Osteocyte (in vitro differentiated cells): ENCODE measurements at regions not wholly inside any gene's neighbourhood (a gene's known extent, or its start where the extent isn't known, plus 50 kb on each side); places are given as distances from the start of the nearest gene placed in this dataset.
"Not testable (repeated sequence)": the region's sequence is repeated elsewhere in the genome, so short reads cannot be mapped to it uniquely, and the experiment has no call there.

Source experiments
- DNase-seq: peaks from one replicate; pipeline ENCODE4 v3.0.0; 2021; ENCODE audit warnings: mixed read lengths; ENCODE audit not compliant: unreplicated experiment; ENCODE audit errors: extremely low spot score
- H3K27ac Mint-ChIP-seq: one replicate; pipeline ENCODE4 v1.8.0; 2021; ENCODE audit warnings: mild to moderate bottlenecking, mixed read lengths; ENCODE audit not compliant: unreplicated experiment
- H3K27me3 Mint-ChIP-seq: one replicate; pipeline ENCODE4 v1.8.0; 2021; ENCODE audit warnings: mixed read lengths; ENCODE audit not compliant: unreplicated experiment
- H3K36me3 Mint-ChIP-seq: one replicate; pipeline ENCODE4 v1.8.0; 2021; ENCODE audit warnings: mixed read lengths; ENCODE audit not compliant: unreplicated experiment
- H3K4me1 Mint-ChIP-seq: one replicate; pipeline ENCODE4 v1.8.0; 2021; ENCODE audit warnings: mixed read lengths; ENCODE audit not compliant: unreplicated experiment
- H3K4me3 Mint-ChIP-seq: one replicate; pipeline ENCODE4 v1.8.0; 2021; ENCODE audit warnings: mild to moderate bottlenecking, moderate library complexity, mixed read lengths; ENCODE audit not compliant: unreplicated experiment
- H3K9me3 Mint-ChIP-seq: one replicate; pipeline ENCODE4 v1.8.0; 2021; ENCODE audit warnings: mixed read lengths; ENCODE audit not compliant: unreplicated experiment
- CTCF ChIP-seq: fragments of 200-600 bp; sonication (generic); IDR thresholded peaks from 2 replicates; pipeline ENCODE4 v1.5.0; 2021; ENCODE audit warnings: antibody characterized with exemption, mild to moderate bottlenecking, moderate library complexity

- Mint-ChIP-seq H3K27me3 (peaks cover 3% of the 10 kb centered on the region), H3K36me3 (no peaks in the 10 kb centered on the region), H3K4me3 (no peak overlapping the region), H3K27ac (no peak overlapping the region), H3K9me3 (no peaks in the 10 kb centered on the region), H3K4me1 (peaks cover 4% of the 10 kb centered on the region)
- no peak for DNase-seq
- TF ChIP-seq CTCF: no peak
Measured at GRCh38 chr21:32083197-32083596, 195.7 kb downstream of the MIS18A start.

- Mint-ChIP-seq H3K27me3 (peaks cover 3% of the 10 kb centered on the region), H3K36me3 (no peaks in the 10 kb centered on the region), H3K9me3 (no peaks in the 10 kb centered on the region), H3K4me3 (no peak overlapping the region), H3K4me1 (peaks cover 4% of the 10 kb centered on the region), H3K27ac (no peak overlapping the region)
- TF ChIP-seq CTCF: no peak
- no peak for DNase-seq
Measured at GRCh38 chr21:32082466-32082865, 196.4 kb downstream of the MIS18A start.

GRCh38 chr21:32073593-32073992 lies 200.8 kb downstream of the HUNK start:
- H3K4me3 Mint-ChIP-seq: no peak overlapping the region
- DNase-seq: no peak

GRCh38 chr21:32073190-32073589 lies 200.4 kb downstream of the HUNK start:
- H3K27ac Mint-ChIP-seq: no peak overlapping the region
- no peaks in the 10 kb centered on the region for H3K9me3 Mint-ChIP-seq
- no peak for DNase-seq
- no peaks in the 10 kb centered on the region for H3K4me1 Mint-ChIP-seq
- no peak overlapping the region for H3K4me3 Mint-ChIP-seq
- no peaks in the 10 kb centered on the region for H3K27me3 Mint-ChIP-seq
- H3K36me3 Mint-ChIP-seq: no peaks in the 10 kb centered on the region
- no peak for TF ChIP-seq CTCF

More at GRCh38 chr21:32073593-32073992, 200.8 kb downstream of the HUNK start:
- Mint-ChIP-seq H3K9me3 (no peaks in the 10 kb centered on the region), H3K27me3 (no peaks in the 10 kb centered on the region), H3K4me1 (no peaks in the 10 kb centered on the region), H3K36me3 (no peaks in the 10 kb centered on the region), H3K27ac (no peak overlapping the region)
- TF ChIP-seq CTCF: no peak

GRCh38 chr21:32071620-32072019 lies 198.8 kb downstream of the HUNK start:
- H3K4me3 Mint-ChIP-seq, H3K27ac Mint-ChIP-seq, H3K27me3 Mint-ChIP-seq, H3K4me1 Mint-ChIP-seq, H3K36me3 Mint-ChIP-seq, DNase-seq, H3K9me3 Mint-ChIP-seq: not testable (repeated sequence)
